ENCODE measurements at regions not wholly inside any gene's neighbourhood (a gene's known extent, or its start where the extent isn't known, plus 50 kb on each side); places are given as distances from the start of the nearest gene placed in this dataset.
"Not testable (repeated sequence)": the region's sequence is repeated elsewhere in the genome, so short reads cannot be mapped to it uniquely, and the experiment has no call there.

GRCh38 chr16:88268186-88268970 lies 114.4 kb upstream of the ZNF469 start:
- DNase-seq (ENCODE audit: low spot score); H3K4me1 ChIP-seq (ENCODE audit: insufficient read depth, low read length, poor library complexity, severe bottlenecking); H2AFZ ChIP-seq (ENCODE audit: low read length); H3K36me3 ChIP-seq (ENCODE audit: insufficient read depth, low read length); H3K27ac ChIP-seq (ENCODE audit: low read depth, low read length, poor library complexity, severe bottlenecking); intact Hi-C loops (cut with micrococcal nuclease; ENCODE audit: unreplicated experiment); H3K9me3 ChIP-seq (ENCODE audit: low read length); BruUV-seq (replicated peaks); CTCF ChIA-PET (ENCODE audit: unreplicated experiment); POLR2A ChIA-PET; H4K20me1 ChIP-seq (ENCODE audit: insufficient read depth, low read length); H3K9me2 ChIP-seq (ENCODE audit: insufficient read depth, low read length); H3K79me2 ChIP-seq (ENCODE audit: insufficient read depth, low read depth, low read length); H3K4me3 ChIP-seq (ENCODE audit: low read depth, low read length, poor library complexity, severe bottlenecking); H3K4me2 ChIP-seq (ENCODE audit: low read length): not testable (repeated sequence)

DNA sequence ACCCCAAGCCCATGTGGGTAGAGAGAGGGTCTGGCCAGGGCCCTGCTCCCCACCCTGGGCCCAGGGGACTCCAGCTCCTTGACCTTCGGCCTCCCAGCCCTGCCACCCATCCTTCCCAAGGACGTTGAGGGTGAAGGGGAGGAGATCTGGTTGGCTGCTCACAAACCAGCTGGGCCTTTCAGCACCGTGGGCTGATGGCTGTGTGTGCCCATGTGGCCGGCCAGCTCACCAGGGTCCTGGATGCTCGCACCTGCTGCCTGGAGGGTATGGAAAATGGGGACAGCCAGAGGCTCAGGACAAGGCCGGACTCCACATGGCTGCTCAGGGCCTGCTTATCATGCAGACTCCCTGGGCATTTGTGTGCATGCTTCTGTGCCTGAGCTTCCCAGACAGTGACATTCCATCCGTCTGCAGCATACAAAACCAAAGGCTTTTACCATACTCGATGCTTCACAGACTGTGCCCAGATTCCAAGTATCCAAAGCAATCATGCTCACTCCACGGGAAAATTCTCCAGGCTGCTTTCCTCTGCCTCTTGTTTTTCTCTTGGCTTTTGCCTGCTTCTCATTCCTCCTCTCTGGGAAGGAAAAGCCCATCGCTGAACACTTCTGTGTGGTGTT lies 112.5 kb upstream of the ZNF469 start:
- CTCF ChIA-PET (ENCODE audit: unreplicated experiment) = not testable (repeated sequence)

DNA sequence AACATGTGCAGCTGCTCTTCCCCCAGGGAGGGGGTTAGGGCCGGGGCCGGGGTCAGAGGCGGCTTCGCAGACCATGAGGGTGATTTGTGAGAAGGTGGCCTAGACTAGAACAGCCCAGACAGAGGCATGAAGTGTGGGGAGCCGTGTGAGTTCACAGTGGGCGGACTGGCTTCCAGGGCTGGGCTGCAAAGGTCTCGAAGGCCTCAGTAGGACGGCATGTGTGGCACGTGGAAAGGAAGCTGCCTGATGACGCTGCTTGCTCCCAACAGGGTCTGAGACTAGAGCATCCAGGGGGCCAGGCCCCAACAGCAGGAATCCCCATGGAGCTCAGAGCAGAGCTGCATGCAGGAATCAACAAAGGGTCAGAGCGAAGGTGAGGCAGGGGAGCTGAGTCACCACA lies 111.5 kb upstream of the ZNF469 start:
- H3K27ac ChIP-seq (ENCODE audit: low read depth, low read length, poor library complexity, severe bottlenecking); H3K4me3 ChIP-seq (ENCODE audit: low read depth, low read length, poor library complexity, severe bottlenecking); H3K4me1 ChIP-seq (ENCODE audit: insufficient read depth, low read length, poor library complexity, severe bottlenecking); H3K36me3 ChIP-seq (ENCODE audit: insufficient read depth, low read length); H3K9me2 ChIP-seq (ENCODE audit: insufficient read depth, low read length); H3K79me2 ChIP-seq (ENCODE audit: insufficient read depth, low read depth, low read length); DNase-seq (ENCODE audit: low spot score); H3K4me2 ChIP-seq (ENCODE audit: low read length); POLR2A ChIA-PET; intact Hi-C loops (cut with micrococcal nuclease; ENCODE audit: unreplicated experiment); BruUV-seq (replicated peaks); H3K9me3 ChIP-seq (ENCODE audit: low read length); H2AFZ ChIP-seq (ENCODE audit: low read length); CTCF ChIA-PET (ENCODE audit: unreplicated experiment); H4K20me1 ChIP-seq (ENCODE audit: insufficient read depth, low read length): not testable (repeated sequence)

More for the DNA sequence above, 112.5 kb upstream of the ZNF469 start:
- H3K9me2 ChIP-seq (ENCODE audit: insufficient read depth, low read length); H2AFZ ChIP-seq (ENCODE audit: low read length); H3K4me3 ChIP-seq (ENCODE audit: low read depth, low read length, poor library complexity, severe bottlenecking); H4K20me1 ChIP-seq (ENCODE audit: insufficient read depth, low read length); BruUV-seq (replicated peaks); intact Hi-C loops (cut with micrococcal nuclease; ENCODE audit: unreplicated experiment); POLR2A ChIA-PET; H3K9me3 ChIP-seq (ENCODE audit: low read length); DNase-seq (ENCODE audit: low spot score); H3K27ac ChIP-seq (ENCODE audit: low read depth, low read length, poor library complexity, severe bottlenecking); H3K4me1 ChIP-seq (ENCODE audit: insufficient read depth, low read length, poor library complexity, severe bottlenecking); H3K4me2 ChIP-seq (ENCODE audit: low read length); H3K79me2 ChIP-seq (ENCODE audit: insufficient read depth, low read depth, low read length); H3K36me3 ChIP-seq (ENCODE audit: insufficient read depth, low read length): not testable (repeated sequence)

GRCh38 chr16:88271776-88272175 lies 111.0 kb upstream of the ZNF469 start:
- BruUV-seq (replicated peaks); H3K36me3 ChIP-seq (ENCODE audit: insufficient read depth, low read length); POLR2A ChIA-PET; CTCF ChIA-PET (ENCODE audit: unreplicated experiment); H2AFZ ChIP-seq (ENCODE audit: low read length); H3K4me2 ChIP-seq (ENCODE audit: low read length); H3K4me3 ChIP-seq (ENCODE audit: low read depth, low read length, poor library complexity, severe bottlenecking); H3K9me2 ChIP-seq (ENCODE audit: insufficient read depth, low read length); H3K9me3 ChIP-seq (ENCODE audit: low read length); H4K20me1 ChIP-seq (ENCODE audit: insufficient read depth, low read length); H3K4me1 ChIP-seq (ENCODE audit: insufficient read depth, low read length, poor library complexity, severe bottlenecking); H3K79me2 ChIP-seq (ENCODE audit: insufficient read depth, low read depth, low read length); H3K27ac ChIP-seq (ENCODE audit: low read depth, low read length, poor library complexity, severe bottlenecking); DNase-seq (ENCODE audit: low spot score); intact Hi-C loops (cut with micrococcal nuclease; ENCODE audit: unreplicated experiment): not testable (repeated sequence)

DNA sequence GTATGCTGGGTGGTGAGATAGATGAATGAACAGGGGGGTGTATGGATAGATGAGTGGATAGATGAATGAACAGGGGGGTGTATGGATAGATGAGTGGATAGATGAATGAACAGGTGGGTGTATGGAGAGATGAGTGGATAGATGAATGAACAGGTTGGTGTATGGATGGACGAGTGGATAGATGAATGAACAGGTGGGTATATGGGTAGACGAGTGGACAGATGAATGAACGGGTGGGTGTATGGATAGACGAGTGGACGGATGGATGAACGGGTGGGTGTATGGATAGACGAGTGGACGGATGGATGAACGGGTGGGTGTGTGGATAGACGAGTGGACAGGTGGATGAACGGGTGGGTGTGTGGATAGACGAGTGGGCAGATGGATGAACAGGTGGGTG lies 110.3 kb upstream of the ZNF469 start:
- H3K36me3 ChIP-seq (ENCODE audit: insufficient read depth, low read length); H3K4me3 ChIP-seq (ENCODE audit: low read depth, low read length, poor library complexity, severe bottlenecking); H4K20me1 ChIP-seq (ENCODE audit: insufficient read depth, low read length); POLR2A ChIA-PET; H2AFZ ChIP-seq (ENCODE audit: low read length); H3K9me3 ChIP-seq (ENCODE audit: low read length); H3K9me2 ChIP-seq (ENCODE audit: insufficient read depth, low read length); H3K4me1 ChIP-seq (ENCODE audit: insufficient read depth, low read length, poor library complexity, severe bottlenecking); H3K27ac ChIP-seq (ENCODE audit: low read depth, low read length, poor library complexity, severe bottlenecking); DNase-seq (ENCODE audit: low spot score); H3K4me2 ChIP-seq (ENCODE audit: low read length); BruUV-seq (replicated peaks); H3K79me2 ChIP-seq (ENCODE audit: insufficient read depth, low read depth, low read length); intact Hi-C loops (cut with micrococcal nuclease; ENCODE audit: unreplicated experiment); CTCF ChIA-PET (ENCODE audit: unreplicated experiment): not testable (repeated sequence)

DNA sequence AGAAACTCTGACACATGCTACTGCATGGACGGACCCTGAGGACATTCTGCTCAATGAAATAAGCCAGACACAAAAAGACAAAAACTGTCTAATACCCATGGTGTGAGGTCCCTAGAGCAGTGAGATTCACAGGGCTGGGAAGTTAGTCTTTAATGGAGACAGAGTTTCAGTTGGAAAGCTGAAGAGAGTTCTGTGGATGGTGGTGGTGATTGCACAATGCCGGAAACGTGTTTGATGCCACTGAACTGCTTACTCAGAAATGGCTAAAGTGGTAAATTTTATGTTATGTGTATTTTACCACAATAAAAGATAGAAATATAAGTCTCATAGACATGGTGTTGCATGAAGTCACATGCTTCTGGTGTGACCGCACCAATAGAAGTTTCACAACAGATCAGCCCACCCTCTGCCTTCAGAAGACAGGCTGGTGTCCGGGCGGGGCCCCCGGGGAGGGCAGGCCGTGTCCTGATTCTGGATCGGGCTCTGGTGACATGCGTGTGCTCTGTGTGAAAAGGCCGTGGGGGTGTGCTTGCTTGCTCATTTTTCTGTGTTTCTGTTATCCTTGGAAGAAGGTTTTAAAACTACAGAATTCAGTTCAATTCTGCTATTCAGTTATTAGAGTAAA lies 108.5 kb upstream of the ZNF469 start:
- intact Hi-C loops (cut with micrococcal nuclease; ENCODE audit: unreplicated experiment); BruUV-seq (replicated peaks); H3K9me3 ChIP-seq (ENCODE audit: low read length); H3K4me1 ChIP-seq (ENCODE audit: insufficient read depth, low read length, poor library complexity, severe bottlenecking); H3K79me2 ChIP-seq (ENCODE audit: insufficient read depth, low read depth, low read length); H2AFZ ChIP-seq (ENCODE audit: low read length); DNase-seq (ENCODE audit: low spot score); H3K9me2 ChIP-seq (ENCODE audit: insufficient read depth, low read length); H3K4me3 ChIP-seq (ENCODE audit: low read depth, low read length, poor library complexity, severe bottlenecking); CTCF ChIA-PET (ENCODE audit: unreplicated experiment); H3K36me3 ChIP-seq (ENCODE audit: insufficient read depth, low read length); H3K27ac ChIP-seq (ENCODE audit: low read depth, low read length, poor library complexity, severe bottlenecking); H3K4me2 ChIP-seq (ENCODE audit: low read length); H4K20me1 ChIP-seq (ENCODE audit: insufficient read depth, low read length): not testable (repeated sequence)
- POLR2A ChIA-PET = interaction anchor here (0.6 kb wide), 1 partner anchor 1023 kb away, joined by 3 read pairs; no protein-coding TSS in a partner anchor

Measured in OCI-LY7 (cell line).